Occipital lobe (tissue), 1 donor: ENCODE measurements at regions not wholly inside any gene's neighbourhood (a gene's known extent, or its start where the extent isn't known, plus 50 kb on each side); places are given as distances from the start of the nearest gene placed in this dataset.

Experiments
- DNase-seq: peaks from one replicate; lab custom pipeline; 2025; lab: John Stamatoyannopoulos, UW

GRCh38 chr10:21209495-21209894 lies 312.4 kb upstream of the NEBL start:
- DNase-seq, result no peak

GRCh38 chr10:21208666-21209316 lies 311.7 kb upstream of the NEBL start:
- no peak for DNase-seq

GRCh38 chr10:21207852-21208646 lies 310.9 kb upstream of the NEBL start:
- DNase-seq, result no peak

- no peak for DNase-seq
These were observed 308.2 kb upstream of the NEBL start for GRCh38 chr10:21205328-21205727.

GRCh38 chr10:21203473-21204107 lies 306.5 kb upstream of the NEBL start:
- no peak for DNase-seq

- DNase-seq, result no peak
These were observed 305.8 kb upstream of the NEBL start for GRCh38 chr10:21202776-21203462.

GRCh38 chr10:21199501-21199900 lies 302.4 kb upstream of the NEBL start:
- DNase-seq, result no peak

GRCh38 chr10:21197838-21198237 lies 300.7 kb upstream of the NEBL start:
- no peak for DNase-seq

- DNase-seq, result no peak
These were observed 299.8 kb upstream of the NEBL start for GRCh38 chr10:21196822-21197395.

- no peak for DNase-seq
These were observed 298.1 kb upstream of the NEBL start for GRCh38 chr10:21195252-21195651.

GRCh38 chr10:21194510-21194993 lies 297.4 kb upstream of the NEBL start:
- no peak for DNase-seq

GRCh38 chr10:21193196-21193595 lies 296.1 kb upstream of the NEBL start:
- no peak for DNase-seq

- no peak for DNase-seq
These were observed 294.4 kb upstream of the NEBL start for GRCh38 chr10:21191512-21191911.

GRCh38 chr10:21184984-21185383 lies 287.9 kb upstream of the NEBL start:
- no peak for DNase-seq

GRCh38 chr10:21184216-21184615 lies 287.1 kb upstream of the NEBL start:
- no peak for DNase-seq

GRCh38 chr10:21183025-21183424 lies 285.9 kb upstream of the NEBL start:
- DNase-seq, result no peak

GRCh38 chr10:21181451-21181850 lies 284.3 kb upstream of the NEBL start:
- DNase-seq, result no peak

- no peak for DNase-seq
These were observed 283.5 kb upstream of the NEBL start for GRCh38 chr10:21180604-21181003.

GRCh38 chr10:21176934-21177480 lies 279.9 kb upstream of the NEBL start:
- DNase-seq, result no peak

- no peak for DNase-seq
These were observed 278.7 kb upstream of the NEBL start for GRCh38 chr10:21175797-21176196.
